SW 1271 (cell line): ENCODE measurements at regions not wholly inside any gene's neighbourhood (a gene's known extent, or its start where the extent isn't known, plus 50 kb on each side); places are given as distances from the start of the nearest gene placed in this dataset.
A peak's percentile ranks its signal among the peaks of the same experiment; 100 is the strongest.
"Not testable (repeated sequence)": the region's sequence is repeated elsewhere in the genome, so short reads cannot be mapped to it uniquely, and the experiment has no call there.

Source experiments
- DNase-seq, 2 experiments: peaks; one replicate each; lab custom pipeline; 2025; lab: John Stamatoyannopoulos, UW

DNA sequence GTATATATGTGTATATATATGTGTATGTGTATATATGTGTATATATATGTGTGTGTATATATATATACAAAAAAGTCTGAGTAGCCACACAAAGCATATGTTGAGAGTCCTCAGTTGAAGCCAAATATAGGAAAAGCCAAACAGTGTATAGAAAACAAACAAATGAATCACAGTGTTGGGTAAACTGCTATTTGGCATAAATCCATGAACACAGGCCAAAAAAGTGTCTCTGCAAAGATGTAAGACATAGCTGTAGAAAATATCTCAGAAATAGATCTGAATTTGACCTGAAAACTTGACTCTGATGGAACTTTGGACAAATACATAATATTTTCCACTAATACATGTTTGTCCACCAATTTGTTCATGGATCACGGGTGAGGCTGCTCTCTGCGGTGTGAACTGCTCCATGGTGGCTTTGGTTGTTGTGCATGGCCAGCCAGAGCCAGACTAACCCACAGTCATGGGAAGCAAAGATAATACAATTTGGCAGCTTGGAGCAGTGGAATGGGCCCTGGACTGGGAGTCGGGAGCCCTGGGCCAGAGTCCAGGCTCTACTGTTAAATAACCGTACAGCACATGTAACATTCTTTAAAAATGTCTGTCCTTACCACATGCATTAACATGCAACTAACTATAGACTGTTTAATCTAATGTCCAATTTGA, 76.9 kb upstream of the EED start:
- no peak for DNase-seq

DNA sequence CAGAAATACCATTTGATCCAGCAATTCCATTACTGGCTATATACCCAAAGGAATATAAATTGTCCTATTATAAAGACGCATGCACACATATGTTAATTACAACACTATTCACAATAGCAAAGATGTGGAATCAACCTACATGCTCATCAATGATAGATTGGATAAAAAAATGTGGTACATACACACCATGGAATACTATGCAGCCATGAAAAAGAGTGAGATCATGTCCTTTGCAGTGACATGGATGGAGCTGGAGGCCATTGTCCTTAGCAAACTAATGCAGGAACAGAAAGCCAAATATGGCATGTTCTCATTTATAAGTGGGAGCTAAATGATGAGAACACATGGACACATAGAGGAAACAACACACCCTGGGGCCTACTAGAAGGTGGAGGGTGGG, 78.3 kb upstream of the EED start:
- not testable (repeated sequence) for DNase-seq

DNA sequence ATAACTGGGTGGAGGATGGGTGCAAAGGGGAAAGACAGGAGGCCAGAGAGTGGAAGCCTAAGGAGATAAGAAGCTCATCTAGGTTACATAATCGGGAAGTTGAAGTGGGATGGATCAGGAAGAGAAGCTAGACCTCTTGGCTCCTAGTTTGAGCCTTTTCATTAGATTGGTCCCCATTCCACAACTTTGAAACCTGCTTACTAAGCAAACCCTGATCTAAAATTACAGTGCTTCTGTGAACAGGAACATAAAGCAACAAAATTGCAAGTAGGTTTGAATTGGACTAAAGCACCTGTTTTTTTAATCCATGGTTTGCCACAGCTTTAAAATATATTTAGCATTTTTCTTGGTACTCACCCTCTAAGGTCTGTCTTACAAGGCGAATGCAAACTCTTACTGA, 80.4 kb upstream of the EED start:
- no peak for DNase-seq

DNA sequence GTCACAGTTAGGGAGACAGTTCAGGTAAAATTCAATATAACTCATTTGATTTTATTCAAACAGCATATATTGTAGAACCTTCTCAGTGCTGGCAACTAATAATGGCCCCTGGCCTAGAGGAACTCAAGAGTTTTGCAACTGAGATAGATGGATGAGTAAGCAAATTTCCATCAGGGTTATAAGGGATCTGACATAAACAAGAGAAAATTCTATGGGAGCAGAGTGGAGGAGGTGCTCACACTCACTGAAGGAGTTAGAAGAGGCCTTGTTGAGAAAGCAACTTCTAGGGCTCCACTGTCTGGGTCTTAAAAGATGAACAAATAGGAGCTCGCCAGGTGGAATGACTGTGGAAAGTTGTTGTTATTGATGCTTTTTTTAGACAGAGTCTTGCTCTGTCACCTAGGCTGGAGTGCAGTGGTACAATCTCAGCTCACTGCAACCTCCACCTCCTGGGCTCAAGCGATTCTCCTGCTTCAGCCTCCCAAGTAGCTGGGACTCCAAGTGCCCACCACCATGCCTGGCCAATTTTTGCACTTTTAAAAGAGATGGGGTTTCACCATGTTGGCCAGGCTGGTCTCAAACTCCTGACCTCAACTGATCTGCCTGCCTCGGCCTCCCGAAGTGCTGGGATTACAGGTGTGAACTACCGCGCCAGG, 81.2 kb upstream of the EED start:
- DNase-seq, result not testable (repeated sequence)

DNA sequence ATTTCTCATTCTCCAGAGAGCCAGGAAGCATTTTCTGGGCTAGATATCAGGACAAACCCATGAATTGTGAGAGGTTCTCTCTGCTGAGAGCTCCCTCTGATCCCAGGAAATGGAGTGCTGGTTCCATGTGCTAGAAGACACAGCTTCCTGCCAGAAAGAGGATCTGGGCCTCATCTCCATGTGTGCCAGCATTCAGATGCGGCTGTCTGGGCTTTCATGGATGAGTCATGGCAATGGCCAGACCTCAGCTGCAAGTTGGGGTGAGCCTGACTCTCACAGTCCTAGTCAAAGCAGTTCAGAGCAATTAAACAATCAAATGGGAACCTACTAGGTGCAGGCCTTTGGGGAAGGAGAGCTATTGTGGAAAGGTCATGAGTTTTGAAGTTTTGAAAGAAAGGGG, 82.3 kb upstream of the EED start:
- no peak for DNase-seq

DNA sequence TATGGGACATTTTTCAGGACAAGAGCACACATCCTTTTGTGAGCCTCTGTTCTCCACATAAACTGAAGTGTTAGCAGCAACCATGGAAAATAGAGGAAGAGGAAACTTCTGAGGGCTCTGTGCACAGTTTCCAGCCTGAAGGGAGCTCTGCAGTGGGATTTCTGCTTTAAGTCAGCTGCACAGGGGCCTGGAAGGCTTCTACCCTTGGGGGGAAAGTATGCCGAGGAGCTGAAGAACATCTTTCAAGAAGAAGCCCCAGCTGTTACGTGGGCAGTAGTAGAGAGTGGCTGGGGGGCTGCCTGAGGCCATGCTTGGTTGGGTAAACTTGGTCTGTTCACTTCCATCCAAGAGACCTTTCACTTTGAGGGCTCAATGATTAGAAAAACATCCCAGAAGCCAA, 82.7 kb upstream of the EED start:
- DNase-seq, result no peak

DNA sequence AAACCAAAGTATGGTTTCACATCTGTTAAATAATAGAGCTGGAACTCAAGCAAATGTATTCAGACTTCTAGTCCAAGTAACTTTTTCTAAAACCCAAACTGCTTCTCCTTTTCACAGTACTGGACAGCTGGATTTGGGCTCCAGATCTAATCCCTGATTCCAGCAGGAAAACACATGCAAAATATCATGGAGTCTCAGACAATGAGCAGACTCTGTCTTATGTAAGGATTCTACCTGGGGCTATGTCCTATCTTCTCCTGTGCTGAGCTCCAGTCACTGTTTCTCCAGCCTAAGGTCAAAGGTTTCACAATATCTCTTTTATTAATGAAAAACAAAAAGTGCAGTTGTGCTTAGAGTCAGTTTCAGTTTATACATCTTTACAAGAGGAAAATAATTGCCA, 83.2 kb upstream of the EED start:
- no peak for DNase-seq

DNA sequence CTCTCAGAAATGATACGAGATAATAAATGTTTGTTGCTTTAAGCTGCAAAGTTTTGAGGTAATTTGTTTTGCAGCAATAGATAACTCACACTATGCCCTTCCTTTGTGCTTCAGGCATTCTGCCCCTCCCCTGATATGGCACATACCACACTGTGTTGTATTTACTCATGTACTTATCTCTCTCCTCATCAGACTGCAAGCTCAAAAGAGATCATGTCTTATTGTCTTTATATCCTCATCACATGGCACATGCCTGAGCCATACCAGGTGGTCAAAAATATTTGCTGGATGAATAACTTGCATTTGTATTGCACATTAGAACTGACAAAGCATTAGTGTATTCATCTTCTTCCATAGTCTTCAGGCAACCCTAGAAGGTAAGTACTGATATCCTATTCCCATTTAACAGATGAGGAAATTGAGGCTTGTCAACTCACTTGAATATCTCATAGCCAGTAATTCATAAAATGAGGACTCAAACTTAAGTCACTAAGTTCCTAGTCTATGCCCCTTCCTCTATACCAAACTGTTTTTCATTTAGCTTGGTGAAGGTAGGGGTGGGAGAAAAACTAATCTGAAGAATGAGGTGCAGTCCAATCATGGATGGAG, 83.9 kb upstream of the EED start:
- DNase-seq, result no peak

DNA sequence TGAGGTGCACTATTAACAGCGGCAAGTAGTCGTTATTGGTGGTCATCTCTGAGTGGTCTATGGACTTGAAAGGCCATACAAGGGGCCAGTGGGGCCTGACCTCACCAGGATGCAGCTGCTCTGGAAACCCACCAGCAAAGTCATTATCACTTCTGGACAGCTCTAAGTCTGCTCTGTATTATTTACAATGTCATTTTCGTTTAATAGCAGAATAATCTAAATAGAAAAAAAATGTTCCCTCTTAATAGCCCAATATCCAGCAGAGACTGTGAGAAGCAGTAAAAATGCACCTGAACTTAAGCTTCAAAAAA, 85.0 kb upstream of the EED start:
- DNase-seq, result no peak

DNA sequence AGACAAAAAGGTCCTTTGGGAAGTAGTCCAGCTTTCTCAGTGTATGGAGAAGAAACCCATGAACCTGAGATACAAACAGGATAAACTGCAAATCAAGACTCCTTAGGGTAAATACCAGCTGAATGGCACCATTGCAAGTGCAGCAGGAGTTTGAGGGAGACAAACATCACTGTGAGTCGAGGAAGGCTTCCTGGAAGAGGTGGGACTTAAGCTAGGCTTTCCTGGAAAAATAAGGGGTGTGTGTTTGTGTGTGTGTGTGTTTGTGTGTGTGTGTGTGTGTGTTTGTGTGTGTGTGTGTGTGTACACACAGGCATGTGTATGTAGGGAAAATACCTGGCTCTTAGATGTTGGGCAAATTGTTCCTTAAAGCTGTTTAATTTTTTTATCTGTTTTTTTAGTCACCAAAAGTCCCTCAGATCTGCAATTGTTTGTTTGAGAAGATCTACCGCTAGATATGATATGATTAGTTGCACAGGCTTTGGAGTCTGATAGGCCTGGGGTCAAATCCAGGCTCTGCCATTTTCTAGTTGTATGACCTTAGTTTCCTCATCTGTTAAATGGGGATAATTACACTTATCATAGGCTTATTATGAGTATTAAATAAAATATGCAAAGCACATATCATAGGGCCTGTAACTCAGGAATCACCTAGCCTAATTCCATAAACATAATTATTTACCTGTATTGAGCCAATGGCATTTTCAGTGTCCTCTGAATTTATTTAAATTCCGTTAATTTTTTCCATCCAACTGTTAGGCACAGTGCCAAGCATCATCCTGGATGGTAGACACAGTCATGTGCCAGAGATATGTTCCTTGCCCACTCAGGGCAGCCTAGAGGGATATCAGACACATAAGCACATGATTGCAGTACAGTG, 85.6 kb upstream of the EED start:
- DNase-seq, result no peak

DNA sequence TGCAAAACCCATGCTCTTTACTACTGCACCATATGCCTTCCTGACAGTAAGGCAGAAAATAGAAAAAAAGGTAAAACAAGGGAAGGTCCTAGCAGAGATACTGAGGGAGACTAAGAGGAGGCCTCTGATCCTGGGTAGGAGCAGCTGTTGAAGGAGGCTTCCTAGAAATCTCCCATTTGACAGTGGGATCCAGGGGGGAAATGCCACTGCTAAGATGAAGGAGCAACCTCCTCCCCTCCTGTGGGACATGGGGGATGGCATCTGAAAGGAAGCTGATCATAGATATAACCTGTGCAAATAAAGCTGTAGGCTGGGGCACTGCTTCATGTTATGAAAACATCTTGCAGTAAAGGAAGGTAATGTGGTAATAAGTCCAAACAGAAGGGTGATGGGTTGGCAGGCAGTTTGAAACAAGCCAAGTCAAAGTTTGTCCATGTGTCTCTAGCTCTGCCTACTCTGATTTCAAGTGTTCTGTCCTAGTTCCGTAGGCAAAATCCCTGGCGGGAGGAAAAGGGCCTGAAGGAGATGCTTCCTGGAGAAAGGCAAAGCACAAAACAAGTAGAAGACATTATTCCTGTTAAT, 86.7 kb upstream of the EED start:
- no peak for DNase-seq

DNA sequence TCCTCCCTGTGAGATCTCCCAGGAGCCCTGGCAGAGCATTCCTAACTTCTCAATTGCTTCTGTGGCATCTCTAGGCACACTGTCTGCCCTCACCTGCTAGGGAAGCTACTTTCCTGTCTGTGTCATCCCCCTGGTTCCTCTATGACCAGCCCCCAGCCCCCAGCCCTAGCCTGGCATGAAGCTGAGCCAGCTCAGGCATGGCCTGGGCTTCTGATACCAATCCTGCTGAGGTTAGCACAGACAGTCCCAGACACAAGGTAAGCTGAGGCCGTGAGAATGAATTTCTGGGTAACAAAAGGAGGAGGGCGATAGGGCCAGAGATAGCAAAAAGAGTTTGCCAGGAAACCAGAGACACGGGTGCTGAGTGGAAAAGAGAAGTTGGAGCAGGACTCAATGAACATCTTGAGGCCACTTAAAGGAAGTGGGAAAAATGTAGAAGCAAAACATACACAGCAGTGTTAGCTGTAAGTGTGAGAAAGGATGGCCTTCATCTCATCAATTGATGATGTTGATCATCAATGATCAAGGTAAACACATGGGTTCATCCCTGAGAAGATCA, 87.6 kb upstream of the PICALM start:
- no peak for DNase-seq

DNA sequence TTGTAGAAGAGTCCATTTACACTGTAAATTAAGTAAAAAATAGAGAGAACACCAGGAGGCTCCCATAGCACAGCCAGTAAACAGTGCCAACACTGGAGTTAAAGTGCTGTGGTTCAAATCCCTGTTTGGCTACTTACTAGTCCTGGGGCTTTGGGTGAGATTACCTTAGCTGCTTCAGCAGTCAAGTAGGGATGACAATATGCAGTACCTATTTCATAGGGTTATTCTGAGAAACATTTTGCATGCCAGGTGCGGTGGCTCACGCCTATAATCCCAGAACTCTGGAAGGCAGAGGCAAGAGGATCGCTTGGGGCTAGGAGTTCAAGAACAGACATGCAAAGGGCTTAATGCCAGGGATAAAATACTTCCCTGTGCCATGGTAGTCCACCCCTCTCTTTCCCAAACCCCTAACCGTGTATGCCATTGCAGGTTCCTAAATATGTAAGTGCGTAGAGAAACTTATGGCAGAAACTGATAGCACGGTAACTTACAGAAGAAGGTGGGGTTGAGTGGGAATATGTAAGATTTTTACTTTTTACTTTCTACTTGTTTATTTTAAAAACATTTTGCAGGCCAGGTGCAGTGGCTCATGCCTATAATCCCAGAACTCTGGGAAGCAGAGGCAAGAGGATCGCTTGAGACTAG, 86.4 kb upstream of the PICALM start:
- DNase-seq, result no peak

DNA sequence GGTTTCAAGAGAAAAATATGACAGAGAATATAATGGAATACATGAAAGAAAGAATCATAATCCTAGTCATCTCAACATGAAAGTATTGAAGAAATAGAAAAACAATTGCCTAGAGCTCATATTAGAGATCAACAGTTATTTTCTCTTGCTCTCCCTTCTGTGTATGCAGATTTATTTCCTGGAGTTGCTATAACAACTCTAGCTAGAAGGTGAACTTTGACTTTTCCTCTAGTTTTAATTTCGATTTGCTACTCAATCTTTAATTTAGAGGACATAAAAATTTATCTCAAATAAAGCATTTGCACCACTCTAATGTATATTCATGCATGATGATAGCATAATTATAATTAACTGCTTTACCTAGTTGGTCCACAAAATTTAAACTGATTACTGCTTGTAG, 84.6 kb upstream of the PICALM start:
- no peak for DNase-seq

DNA sequence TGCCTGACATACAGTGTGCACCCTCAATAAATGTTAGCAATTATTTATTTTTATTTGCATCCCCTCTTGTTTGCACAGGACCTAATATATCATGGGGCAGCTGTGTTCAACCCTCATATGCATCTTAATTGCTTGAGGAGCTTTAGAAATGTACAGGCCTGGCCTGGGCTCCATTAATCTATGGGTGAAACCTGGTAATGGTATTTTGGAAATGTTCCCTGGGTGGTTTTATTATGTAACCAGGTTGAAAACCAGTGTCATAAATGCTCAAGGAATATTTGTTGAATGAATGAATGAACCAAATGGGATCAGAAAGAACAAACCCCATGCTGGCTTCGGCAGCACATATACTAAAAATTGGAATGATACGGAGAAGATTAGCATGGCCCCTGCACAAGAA, 84.0 kb upstream of the PICALM start:
- DNase-seq, result no peak

DNA sequence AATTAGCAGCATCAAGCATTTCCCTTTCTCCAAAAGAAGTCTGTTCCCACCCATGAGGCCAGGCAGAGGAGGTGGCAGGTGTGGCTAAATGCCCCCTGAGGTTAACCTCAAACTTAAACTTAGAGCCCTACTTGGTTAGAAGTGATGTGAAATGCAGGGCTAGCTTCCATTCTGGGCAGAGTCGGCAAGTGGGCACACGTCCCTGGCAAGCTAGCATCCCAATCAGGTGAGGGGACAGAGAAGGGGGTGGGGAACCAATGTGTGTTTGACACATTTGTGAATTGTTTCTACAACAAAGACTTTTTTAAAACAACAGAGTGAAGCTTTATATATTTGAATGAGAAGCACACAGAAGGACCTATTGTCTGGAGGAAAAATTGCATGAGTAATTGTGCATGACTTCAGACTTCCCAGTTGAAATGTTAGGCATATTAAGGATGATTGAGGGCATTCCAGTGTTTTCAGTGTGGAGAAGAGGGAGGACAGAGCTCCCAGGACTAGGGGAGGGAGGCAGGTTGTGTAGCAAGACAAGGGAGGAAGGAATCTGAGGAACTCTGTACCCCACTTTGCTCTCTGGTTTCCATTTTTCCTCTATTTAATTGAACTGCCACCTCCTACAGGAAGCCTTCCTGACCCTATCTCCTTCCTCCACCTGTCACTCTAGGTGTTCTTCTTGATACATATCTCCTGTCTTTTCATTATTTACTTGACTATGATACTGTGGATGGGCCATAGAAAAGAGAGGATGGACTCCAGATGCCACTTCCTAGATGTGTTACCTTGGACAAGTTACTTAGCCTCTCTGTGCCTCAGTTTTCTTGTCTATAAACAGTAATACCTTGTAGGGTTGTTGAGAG, 83.3 kb upstream of the PICALM start:
- peak in 1 of 2 experiments; percentile 42 for DNase-seq

DNA sequence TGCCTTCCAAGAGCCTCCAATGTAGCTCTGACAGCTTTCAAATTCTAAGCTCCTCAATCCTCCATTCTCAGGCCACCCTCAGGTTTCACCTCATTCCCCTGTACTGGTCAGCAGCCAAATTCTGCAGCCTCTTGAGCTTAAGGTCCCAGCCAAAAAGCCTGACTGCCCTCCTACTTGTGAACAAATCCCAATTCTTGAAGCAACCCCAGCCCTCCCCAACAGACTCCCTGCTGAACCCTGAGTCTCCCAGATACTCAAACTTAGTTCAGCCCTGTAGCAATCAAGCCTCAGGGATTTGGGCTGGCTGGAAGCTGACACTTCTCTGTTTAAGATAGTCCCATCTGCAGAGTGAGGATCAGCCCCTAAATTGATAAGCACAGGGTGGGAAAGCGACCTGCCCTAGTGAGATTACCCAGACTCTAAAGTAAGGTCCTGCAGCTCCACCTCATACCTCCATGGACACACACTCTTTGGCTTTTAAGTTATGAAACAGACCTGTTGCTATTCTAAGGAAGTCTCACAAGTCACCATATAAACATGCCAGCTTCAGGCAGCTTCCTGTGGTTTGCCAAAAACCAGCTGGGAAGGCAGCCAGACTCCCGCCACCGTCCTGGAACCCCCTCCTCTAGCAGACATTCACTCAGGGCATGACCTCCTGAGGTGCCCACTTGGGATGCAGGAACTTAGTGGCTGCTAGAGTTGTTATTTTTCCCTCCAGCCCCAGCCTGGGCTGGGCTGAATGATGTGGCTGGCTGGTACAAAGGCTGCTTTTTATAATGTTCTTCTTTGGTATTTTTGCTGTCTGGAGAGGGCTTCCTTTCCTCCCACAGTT, 82.5 kb upstream of the PICALM start:
- peak in 1 of 2 experiments; percentile 55 for DNase-seq

DNA sequence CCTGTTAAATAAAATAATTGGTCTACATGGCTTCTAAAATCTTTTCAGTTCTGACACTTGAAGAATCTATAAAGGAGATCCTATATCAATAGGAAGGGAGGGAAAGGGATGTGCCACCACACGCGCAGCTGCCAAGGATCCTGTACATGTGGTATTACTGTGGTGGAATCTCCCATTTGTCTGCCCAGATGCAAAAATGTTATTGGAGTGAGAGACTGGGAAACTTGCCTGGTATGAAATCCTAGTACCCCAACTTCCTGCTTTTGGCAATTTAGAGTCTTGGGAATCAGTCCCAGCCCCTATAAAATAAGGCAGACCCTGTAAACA, 81.9 kb upstream of the PICALM start:
- no peak for DNase-seq

DNA sequence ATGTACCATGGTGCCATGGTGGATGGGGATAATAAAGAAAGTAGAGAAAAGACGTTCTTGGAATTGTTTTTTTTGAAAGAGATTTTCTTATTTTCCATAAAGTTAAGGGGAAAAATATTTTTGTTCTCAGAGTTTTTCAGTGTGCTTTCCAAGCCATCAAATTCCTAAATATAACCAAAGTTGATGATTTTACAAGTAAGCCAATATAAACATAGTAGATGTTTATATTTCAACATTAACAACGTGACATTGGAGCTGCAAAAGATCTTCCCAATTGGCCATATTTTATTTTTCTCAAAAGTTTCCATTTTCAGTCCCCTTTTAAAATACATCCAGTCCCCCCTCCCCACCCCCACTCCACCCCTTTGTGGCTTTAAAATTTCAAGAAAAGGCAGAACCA, 80.9 kb upstream of the PICALM start:
- DNase-seq, result no peak

DNA sequence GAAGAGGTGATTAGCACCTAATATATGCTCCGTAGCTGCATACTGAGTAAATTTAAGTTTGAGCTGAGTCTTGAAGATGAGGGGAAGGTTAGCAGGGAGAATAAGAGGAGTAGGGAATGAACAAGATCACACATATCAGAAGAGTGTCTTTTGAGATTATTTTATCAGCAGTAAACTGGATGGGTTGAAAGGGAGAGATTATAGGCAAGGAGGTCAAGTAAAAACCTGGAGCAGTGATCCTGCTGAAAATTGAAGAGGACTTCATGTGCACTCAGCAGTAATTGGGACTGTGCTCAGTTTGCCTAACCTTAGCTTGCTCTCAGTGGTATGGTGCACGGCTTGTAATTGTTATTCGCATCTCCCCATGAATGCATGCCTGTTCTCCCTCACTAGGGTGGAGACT, 79.5 kb upstream of the PICALM start:
- no peak for DNase-seq
